Endodermal cell (in vitro differentiated cells): ENCODE measurements at regions not wholly inside any gene's neighbourhood (a gene's known extent, or its start where the extent isn't known, plus 50 kb on each side); places are given as distances from the start of the nearest gene placed in this dataset.

Source experiments
- DNase-seq: peaks from one replicate; pipeline ENCODE4 v3.0.0-alpha.2; 2017
- H3K27ac ChIP-seq: 2 replicates; pipeline ENCODE4 v1.5.1; 2013; ENCODE audit warnings: mild to moderate bottlenecking, low read depth, low read length, moderate library complexity
- H3K27me3 ChIP-seq: 2 replicates; pipeline ENCODE4 v1.6.1; 2013; ENCODE audit warnings: mild to moderate bottlenecking, low read length, moderate library complexity; ENCODE audit not compliant: insufficient read depth, control insufficient read depth, poor library complexity, severe bottlenecking
- H3K36me3 ChIP-seq: 2 replicates; pipeline ENCODE4 v1.7.0; 2013; ENCODE audit warnings: mild to moderate bottlenecking, low read length, moderate library complexity; ENCODE audit not compliant: control insufficient read depth, insufficient read depth
- H3K4me1 ChIP-seq: one replicate; pipeline ENCODE4 v1.7.0; 2013; ENCODE audit warnings: low read length; ENCODE audit not compliant: control insufficient read depth, insufficient read depth
- H3K4me3 ChIP-seq: 2 replicates; pipeline ENCODE4 v1.5.1; 2013; ENCODE audit warnings: mild to moderate bottlenecking, low read length, moderate library complexity
- H3K9ac ChIP-seq: 2 replicates; pipeline ENCODE4 v1.6.1; 2013; ENCODE audit warnings: mild to moderate bottlenecking, low read length, moderate library complexity; ENCODE audit not compliant: poor library complexity, severe bottlenecking; ENCODE audit errors: extremely low read depth
- H3K9me3 ChIP-seq: 2 replicates; pipeline ENCODE4 v1.6.1; 2013; ENCODE audit warnings: mild to moderate bottlenecking, low read length, moderate library complexity; ENCODE audit not compliant: control insufficient read depth
- H3K27ac Mint-ChIP-seq: 2 replicates; pipeline ENCODE4 v1.8.0; 2020; ENCODE audit warnings: mixed read lengths
- H3K27me3 Mint-ChIP-seq: 2 replicates; pipeline ENCODE4 v1.8.0; 2021; ENCODE audit warnings: mild to moderate bottlenecking, mixed read lengths; ENCODE audit not compliant: insufficient read depth
- H3K36me3 Mint-ChIP-seq: 2 replicates; pipeline ENCODE4 v1.8.0; 2020; ENCODE audit warnings: low read depth, mixed read lengths
- H3K4me1 Mint-ChIP-seq: 2 replicates; pipeline ENCODE4 v1.8.0; 2020; ENCODE audit warnings: mixed read lengths
- H3K4me3 Mint-ChIP-seq: 2 replicates; pipeline ENCODE4 v1.8.0; 2020; ENCODE audit warnings: mild to moderate bottlenecking, moderate library complexity, mixed read lengths
- H3K9me3 Mint-ChIP-seq: 2 replicates; pipeline ENCODE4 v1.8.0; 2020; ENCODE audit warnings: mild to moderate bottlenecking, mixed read lengths
- CTCF ChIP-seq: fragments of 200-600 bp; sonication (generic); conservative IDR thresholded peaks from 2 replicates; pipeline ENCODE4 v1.5.0; 2021; ENCODE audit warnings: antibody characterized with exemption, mild to moderate bottlenecking
- WGBS, 2 experiments: methylation state at CpG; one replicate each; pipeline versions ENCODE4 v1.1.5 to v1.1.7; 2013; ENCODE audit warnings: missing lambda C conversion rate in 2 of 2, mixed read lengths in 1 of 2; ENCODE audit not compliant: insufficient coverage in 1 of 2, insufficient read length in 1 of 2; 5-methylcytosine and 5-hydroxymethylcytosine counted together

GRCh38 chr3:177446165-177446601 is 248.9 kb upstream of the TBL1XR1 start:
- TF ChIP-seq CTCF, result no peak
- Histone ChIP-seq H3K9ac (no peak overlapping the region), H3K36me3 (no peaks in the 10 kb centered on the region), H3K9me3 (no peaks in the 10 kb centered on the region), H3K27me3 (no peaks in the 10 kb centered on the region), H3K4me1 (no peaks in the 10 kb centered on the region), H3K4me3 (no peak overlapping the region), H3K27ac (peak overlapping the region; percentile 68)
- 83 to 91% methylated on average over 5 of the region's 6 CpGs for WGBS, 2 experiments
- Mint-ChIP-seq H3K9me3 (no peaks in the 10 kb centered on the region), H3K4me1 (peaks cover 3% of the 10 kb centered on the region), H3K27ac (no peak overlapping the region), H3K4me3 (no peak overlapping the region), H3K27me3 (no peaks in the 10 kb centered on the region), H3K36me3 (no peaks in the 10 kb centered on the region)
- DNase-seq, result no peak

GRCh38 chr3:177447938-177448337 is 250.7 kb upstream of the TBL1XR1 start:
- no peak overlapping the region for H3K27ac ChIP-seq
- H3K36me3 ChIP-seq, result no peaks in the 10 kb centered on the region
- no peaks in the 10 kb centered on the region for H3K9me3 Mint-ChIP-seq
- no peaks in the 10 kb centered on the region for H3K27me3 ChIP-seq
- peaks cover 3% of the 10 kb centered on the region for H3K4me1 Mint-ChIP-seq
- H3K4me3 ChIP-seq, result no peak overlapping the region
- H3K9me3 ChIP-seq, result no peaks in the 10 kb centered on the region
- H3K27ac Mint-ChIP-seq, result no peak overlapping the region
- no peak overlapping the region for H3K9ac ChIP-seq
- H3K27me3 Mint-ChIP-seq, result no peaks in the 10 kb centered on the region
- DNase-seq, result no peak
- no peak overlapping the region for H3K4me3 Mint-ChIP-seq
- no peak for TF ChIP-seq CTCF
- H3K36me3 Mint-ChIP-seq, result no peaks in the 10 kb centered on the region
- 79 to 96% methylated on average over 2 to 3 of the region's 3 CpGs for WGBS, 2 experiments
- no peaks in the 10 kb centered on the region for H3K4me1 ChIP-seq

- Mint-ChIP-seq H3K27ac (no peak overlapping the region), H3K4me3 (no peak overlapping the region), H3K36me3 (no peaks in the 10 kb centered on the region), H3K27me3 (no peaks in the 10 kb centered on the region), H3K9me3 (no peaks in the 10 kb centered on the region), H3K4me1 (no peaks in the 10 kb centered on the region)
- no peak overlapping the region for H3K27ac ChIP-seq
- no peaks in the 10 kb centered on the region for H3K4me1 ChIP-seq
- H3K27me3 ChIP-seq, result no peaks in the 10 kb centered on the region
- no peak overlapping the region for H3K9ac ChIP-seq
- no peak for TF ChIP-seq CTCF
- H3K4me3 ChIP-seq, result no peak overlapping the region
- H3K36me3 ChIP-seq, result no peaks in the 10 kb centered on the region
- no peak for DNase-seq
- 92 to 94% methylated on average over 2 to 3 of the region's 3 CpGs for WGBS, 2 experiments
- H3K9me3 ChIP-seq, result no peaks in the 10 kb centered on the region
Measured at GRCh38 chr3:177448987-177449359, 251.7 kb upstream of the TBL1XR1 start.
